Fibroblast of skin of left biceps (primary cell): ENCODE measurements at regions not wholly inside any gene's neighbourhood (a gene's known extent, or its start where the extent isn't known, plus 50 kb on each side); places are given as distances from the start of the nearest gene placed in this dataset.

ENCODE experiments used
- DNase-seq, 2 experiments: peaks; one replicate each; pipeline ENCODE4 v3.0.0-alpha.2; 2013; ENCODE audit warnings: low read depth in 2 of 2

DNA sequence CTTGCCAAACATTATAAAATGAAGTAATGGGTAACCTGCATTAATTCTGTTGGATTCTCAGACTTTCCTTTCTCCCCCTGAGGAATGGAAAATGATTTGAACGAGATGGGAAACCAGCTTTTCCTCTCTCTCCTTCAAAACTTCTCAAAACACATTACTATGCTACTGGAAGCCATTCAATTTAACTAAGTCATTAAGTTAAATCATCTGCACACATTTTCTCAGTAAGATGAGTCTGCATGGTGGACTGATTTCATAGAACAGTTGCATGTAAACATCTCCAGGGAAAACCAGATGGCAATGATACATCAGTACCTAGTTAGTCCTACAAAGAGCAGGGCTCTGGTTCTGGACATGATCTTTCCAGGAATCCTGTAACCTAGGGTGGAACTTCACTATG is 59.9 kb downstream of the BMP4 start:
- peak; percentile 30 to 31 for DNase-seq

DNA sequence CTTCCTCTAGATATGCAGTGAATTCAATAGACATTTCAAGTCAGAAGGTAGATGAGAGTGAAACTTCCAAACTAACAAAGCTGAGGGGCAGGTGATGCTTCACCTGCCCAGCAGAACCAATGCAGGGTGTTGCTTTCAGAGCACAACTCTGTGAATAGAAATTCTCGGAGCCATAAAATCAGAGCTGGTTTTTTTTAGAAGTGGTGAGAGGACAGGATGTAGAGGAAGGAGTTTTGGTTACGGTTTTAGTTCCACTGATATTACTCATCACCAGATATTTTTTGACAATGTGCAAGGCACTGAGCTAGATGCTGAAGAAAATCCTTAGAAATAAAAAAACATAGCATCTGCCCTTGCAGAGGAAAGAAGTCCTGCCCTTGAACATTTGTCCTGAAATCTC is 62.2 kb downstream of the BMP4 start:
- peak; percentile 47 to 58 for DNase-seq

DNA sequence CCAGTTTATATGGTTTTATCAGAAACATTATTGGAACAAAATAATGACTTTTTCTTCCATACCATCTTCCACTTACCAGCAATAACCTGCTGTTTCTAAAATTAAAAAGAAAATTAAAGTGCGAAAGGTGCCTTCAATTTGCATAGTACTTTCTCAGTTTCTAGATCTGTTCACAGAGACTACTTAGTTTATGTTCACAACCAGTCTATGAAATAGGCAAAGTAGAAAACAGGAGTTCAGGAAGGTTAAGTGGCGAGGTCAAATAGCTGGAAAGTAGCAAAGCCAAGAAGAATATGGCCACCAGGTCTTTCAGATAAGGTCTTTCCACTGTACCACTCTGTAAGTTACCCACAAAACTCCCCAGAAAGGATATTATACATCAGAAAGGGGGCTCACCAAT is 63.3 kb downstream of the BMP4 start:
- no peak for DNase-seq

DNA sequence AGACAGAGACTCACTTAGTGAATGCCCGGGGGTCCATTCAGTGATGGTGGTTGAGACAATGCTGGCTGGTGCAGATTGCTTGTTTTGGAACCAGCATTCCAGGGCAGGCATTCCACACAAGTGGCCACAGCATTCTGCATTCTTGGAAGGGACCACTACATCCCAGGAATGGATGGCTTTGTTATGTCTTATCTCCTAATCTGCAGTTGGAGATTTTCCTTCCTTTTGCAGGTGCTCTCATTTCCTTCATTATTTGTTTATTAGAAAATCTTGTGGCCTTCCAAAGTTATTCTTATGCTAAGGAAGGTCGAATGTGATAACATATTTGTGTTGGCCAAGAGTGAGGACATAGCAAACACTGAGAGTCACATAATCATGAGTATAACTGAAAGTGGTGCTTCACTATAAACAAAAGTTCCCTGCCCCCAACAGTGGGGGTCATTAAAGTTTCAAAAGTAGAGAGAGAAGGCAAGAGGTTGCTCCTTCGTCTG is 66.0 kb downstream of the BMP4 start:
- no peak for DNase-seq

DNA sequence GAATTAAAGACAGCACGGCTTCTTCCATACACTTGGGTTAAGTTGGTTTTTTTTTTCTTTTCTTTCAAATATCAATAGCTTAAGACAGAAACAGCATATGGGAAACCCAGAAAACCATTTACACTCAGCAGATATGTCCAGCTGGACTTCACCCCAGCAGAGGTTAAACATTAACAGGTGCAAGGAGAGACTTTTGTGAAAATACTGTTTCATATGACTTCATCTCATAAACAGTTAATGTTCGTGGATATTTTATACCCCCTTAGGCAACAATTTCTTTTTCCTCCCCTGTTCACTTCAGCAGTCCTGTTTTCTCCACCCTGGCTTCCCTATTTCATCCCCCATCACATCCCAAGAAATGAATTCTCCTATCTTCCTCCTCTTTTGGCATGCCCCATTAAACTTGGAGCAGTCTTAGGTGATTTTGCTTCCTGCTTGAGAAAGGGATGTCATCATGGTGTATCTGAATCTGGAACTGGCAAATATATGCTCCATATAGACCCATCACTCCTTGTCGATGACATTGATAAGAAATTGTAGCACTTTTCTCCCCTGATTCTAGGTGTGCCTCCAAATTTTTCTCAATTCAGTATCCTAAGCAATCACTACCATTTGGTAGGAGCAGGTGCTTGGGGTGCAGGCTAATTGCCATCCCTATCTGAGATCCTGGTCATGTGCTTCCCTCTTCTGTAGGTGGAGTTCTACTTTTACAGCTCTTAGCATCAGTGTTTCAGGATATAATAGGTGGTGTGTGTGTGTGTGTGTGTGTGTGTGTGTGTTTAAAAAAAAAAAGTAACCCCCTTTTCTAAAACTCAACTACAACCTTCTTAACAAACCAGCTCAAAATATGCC is 67.9 kb downstream of the BMP4 start:
- DNase-seq = no peak

DNA sequence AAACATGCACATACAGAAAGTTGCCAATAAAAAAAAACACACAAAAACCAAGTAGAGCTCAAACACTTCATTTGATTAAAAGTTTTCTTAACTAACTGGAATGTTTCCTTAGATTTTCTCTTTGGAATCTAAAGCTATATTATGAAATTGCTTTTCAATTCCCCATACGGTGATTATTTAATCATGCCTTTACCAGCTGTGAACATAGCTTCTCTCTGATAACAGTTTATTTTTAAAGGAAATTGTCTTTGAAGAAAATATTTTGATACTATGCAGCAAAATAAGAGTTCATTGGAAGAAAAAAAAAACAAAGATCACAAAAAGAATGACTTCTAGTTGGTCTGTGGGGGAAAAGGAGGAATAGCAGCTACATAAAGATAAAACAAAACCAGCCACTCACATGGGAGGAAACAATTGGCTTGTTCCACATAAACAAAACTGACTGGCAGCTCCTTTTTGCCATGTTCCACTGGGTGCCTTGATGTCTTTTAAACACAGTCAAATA is 71.4 kb downstream of the BMP4 start:
- DNase-seq = no peak

DNA sequence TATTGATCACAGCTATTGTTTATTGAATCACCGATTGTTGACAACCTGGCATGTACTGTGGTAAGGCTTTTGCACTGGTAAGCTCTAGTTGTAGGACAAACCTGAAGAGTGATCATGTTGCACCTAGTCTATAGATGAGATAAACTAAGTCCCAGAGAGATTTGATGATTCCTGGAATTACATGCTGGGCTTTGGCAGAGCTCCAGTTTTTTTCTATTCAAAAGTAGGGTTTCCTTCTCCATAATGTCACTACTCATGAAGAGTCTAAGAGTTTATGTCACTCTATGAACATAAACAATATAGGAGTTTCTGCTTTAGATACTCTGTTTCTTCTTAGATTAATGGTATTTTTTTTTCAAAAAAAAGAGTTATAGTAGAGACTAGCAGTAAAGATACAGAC is 72.0 kb downstream of the BMP4 start:
- no peak for DNase-seq

DNA sequence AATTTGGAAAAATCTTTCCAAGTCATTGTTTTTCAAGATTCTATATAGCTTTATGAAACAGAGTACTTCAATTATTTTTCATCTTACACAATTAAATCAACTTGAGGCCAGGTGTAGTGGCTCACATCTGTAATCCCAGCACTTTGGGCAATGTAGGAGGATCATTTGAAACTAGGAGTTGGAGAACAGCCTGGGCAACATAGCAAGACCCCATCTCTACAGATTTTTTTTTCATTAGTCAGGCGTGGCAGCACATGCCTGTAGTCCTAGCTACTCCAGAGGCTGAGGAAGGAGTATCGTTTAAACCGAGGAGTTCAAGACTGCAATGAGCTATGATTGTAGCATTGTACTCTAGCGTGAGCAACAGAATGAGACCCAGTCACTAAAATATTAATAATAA is 72.9 kb downstream of the BMP4 start:
- DNase-seq = no peak

DNA sequence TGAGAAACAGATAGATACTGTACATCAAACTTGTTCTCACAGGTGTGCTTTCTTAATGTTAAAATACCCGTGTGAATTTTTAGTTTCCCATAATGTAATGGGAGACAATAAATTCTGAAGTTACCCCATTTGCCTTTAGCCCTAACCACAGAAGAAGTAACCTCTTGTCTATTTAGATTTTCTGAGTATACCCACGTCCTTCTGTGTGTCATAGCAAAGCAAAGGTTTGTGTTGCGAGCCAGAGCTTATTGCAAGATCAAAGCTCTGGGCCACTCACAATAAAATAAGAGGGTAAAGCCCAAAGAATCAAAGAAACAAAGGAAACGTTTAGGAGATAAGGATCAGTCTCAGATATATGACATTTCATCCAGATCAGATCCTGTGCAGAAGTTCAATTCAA is 73.9 kb downstream of the BMP4 start:
- no peak for DNase-seq

DNA sequence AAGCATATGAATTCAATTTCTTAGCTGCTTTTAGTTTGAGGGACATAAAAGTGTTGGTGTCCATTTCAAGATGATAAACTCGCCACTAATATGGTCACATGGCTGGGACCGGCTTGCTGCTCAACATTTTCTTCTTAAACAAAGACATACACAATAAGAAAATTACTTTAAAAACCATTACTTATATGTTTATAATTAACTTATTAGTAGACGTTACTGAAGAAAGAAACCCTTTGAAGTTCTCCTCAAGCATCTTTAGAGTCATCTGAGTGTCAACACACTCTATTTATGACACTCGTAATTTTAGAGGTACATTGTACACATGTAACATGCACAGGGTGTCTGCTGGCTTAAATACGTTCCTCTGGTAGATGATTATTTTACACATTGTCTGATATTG is 74.7 kb downstream of the BMP4 start:
- DNase-seq = no peak

DNA sequence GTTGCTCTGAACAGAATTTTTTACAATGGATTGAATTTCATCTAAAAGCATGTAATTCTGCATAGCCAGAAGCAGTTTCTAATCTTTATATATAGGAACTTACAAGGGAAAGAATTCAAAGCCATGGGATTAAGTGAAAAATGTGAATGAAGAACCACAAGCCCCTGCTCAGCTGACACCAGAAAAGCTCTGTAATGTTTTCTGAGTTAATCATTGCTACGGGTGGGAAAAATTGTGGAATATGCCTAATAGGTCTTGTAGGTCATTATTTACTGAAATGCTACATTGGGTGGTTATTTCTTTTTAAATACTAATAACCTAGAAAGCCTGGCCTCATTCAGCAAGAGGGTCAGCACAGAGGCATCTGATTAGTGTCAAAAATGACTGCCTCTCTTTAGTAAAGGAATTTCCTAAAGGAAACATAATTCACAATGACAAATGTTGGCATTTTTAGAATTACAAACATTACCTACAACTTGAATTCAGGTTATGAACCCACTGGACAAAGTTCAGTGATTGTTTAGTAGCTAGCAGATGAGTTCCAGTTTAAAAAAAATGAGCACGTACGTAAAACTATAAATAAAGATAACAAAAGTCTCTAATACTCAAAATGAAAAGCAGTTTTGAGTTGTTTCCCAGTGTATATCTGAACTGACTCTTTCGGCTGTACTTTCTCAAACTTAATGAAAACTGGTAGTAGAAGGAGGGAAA is 75.3 kb downstream of the BMP4 start:
- DNase-seq = peak; percentile 49 to 52

DNA sequence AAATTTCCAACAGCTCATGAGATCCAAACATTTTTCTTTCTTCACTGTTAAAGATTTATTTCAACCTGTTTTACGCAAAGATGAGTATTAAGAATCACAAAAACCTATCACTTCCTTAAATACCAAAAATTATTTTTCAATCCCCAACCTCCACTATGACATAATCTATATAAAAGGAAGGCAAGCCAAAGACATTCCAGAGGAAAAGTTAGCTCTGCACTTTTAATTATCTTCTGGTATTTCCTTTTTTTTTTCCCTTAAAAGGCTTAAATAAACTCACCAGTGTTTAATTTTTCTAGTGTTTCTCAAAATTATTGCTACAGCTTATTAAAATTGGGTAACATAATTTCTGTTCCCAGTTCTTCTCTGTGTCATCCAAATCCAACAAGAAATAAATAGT is 75.9 kb downstream of the BMP4 start:
- DNase-seq = no peak

DNA sequence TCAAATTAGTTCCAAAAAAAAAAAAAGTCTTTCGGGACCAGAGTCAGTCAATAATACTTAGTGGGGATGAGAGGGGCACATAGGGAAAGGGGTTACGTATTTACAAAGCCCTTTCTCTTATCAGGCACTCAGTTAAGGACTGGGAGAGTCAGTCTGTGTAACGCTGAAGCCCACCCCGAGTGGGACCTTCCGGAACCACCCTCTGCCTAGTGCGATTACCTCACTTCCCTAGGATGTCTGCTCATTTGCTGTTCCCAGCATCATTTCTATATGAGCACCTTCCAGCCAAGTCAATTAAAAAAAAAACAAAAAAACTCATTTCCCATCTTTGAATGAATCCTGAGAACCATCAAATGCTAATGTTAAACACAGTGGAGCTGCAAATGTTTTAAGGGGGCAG is 76.9 kb downstream of the BMP4 start:
- DNase-seq = no peak

DNA sequence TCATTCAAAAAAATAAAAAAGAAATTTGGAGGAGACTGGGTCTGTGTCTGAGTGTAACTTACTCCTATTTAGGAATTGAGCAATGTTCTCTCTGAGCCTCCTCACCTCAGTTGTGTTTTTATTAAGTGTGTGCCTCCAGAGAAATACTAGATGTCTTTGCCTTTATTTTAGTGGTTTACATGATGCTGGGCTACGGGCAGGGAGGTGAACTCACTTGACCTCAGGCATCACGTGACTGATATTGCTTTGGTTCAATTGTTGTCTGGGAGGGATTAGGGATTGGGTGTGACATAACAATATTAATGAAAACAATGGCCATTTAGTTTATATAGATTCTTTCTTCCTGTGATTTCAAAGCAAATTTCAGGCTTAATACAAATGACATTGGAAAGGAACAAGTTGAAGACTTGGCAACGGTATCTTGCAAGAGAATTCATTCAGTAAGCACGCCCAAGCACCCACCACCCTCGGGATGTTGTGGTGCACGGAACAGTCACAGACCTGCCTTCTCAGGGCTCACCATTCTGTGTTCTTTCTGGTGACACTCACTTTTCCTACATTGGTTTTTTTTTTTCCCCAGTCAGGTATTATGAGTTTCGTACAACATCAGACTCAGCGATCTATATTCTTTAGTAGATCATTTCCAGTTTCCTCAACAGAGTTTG is 77.5 kb downstream of the BMP4 start:
- no peak for DNase-seq

DNA sequence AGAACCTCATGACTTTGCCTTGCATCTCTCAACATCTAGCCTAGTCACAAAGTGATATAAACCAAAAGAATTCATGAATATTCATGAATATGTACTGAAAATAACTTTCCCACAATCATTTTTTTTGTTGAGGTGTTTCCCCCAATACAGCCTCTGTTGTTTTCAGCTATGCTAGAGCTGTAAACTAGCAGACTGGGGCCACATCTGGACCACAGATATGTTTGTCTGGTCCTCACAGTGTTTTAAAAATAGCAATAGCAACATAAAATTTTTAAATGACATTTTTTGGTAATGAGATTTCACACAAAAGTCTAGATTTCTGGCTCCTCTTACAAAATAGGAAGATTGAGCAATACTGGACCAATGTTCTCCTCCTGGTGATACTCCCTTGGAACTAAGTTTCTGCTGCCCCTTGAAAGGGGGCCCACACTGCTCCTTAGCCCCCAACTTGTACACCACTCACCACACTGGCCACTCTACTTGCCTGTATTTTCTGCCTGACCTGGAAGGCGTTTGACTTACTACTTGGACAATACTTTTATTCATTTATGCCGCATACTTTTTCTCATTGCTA is 81.2 kb downstream of the BMP4 start:
- peak in 1 of 2 experiments; percentile 33 for DNase-seq

DNA sequence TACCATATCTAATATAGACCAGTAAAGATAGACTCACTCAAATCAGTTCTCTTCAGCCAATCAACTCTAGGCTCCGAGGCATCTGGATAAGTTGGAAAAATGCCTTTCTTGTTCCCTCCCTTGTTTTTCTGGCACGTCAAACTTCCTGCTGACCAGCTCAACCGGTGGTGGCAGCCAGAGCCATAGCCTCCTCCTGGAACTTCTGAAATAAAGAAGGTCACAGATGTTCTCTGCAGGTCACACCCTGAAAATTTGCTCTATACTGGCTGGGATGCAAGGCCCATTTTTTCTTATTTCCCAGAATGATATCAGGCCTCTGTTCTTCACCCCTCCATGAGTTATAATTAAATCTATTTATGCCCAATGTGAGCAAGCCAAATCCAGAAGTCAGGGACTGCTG is 81.9 kb downstream of the BMP4 start:
- no peak for DNase-seq

DNA sequence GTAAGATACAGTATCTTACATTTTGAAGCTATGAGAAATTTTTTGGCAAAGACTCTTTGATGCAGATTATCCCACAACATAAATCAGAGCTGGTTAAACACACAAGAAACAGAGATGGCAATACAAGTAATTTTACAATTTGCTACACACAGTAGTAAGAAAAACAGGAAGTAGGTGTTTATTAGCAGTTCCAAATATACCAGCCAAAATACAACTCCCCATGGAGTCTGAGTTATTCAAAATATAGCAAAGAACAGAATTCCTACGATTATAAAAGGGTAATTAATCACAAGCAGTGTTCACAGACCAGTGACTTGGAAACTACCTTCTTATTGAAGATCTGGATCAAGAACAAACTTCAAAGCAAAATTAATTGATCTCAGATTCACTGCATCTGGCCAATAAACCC is 83.9 kb downstream of the BMP4 start:
- no peak for DNase-seq

DNA sequence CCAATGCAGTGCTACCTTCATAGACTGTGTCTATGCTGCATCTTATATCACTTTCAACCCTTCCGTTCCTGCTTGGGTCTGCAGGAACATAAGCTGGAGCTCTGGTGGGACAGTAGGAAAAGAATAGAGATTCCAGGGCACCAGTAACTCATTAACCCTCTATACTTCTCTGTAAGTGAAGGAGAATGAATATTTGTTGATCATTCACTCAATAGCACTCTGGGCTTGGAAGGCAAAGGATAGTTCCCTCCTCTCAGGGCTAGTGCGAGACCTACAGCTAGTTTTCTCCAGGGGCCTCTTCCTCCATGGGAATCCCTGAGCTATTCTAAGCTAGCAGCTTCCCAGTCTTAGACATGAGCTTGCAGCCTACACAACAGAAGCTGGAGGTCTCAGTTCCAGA is 84.7 kb downstream of the BMP4 start:
- DNase-seq = no peak

DNA sequence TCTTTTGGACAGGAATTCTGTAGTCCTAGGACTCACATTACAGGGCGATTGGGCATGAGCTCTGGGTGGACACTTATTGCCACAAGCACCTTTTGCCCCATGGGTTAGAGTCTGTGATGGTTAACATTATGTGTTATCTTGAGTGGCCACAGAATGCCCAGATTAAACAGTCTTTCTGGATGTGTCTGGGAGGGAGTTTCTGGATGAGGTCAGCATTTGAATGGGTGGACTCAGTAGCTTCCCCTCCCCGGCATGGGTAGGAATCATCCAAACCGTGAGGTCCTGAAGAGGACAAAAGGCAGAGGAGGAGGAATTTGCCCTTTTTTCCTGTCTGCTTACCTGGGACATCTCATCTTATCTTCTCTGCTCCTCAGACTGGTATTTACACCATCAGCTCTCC is 85.6 kb downstream of the BMP4 start:
- no peak for DNase-seq

DNA sequence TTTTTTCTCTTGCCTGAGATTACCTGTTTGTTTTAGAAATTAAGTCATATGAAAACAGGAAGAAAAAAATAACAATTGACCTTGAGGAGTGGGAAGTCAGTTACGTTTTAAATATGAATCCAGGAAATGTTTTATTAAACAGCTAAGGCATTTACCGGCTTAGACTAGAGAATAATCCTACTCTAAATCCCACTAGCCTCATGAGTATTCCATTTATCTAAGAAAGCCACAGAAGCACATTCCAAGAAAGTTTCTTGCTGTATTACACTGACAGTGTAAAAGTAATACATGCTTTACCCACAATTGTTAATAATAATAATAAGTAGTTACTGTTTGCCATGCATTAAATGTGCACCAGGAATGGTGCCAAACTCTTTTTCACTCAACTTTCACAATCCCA is 90.9 kb downstream of the BMP4 start:
- DNase-seq = no peak

DNA sequence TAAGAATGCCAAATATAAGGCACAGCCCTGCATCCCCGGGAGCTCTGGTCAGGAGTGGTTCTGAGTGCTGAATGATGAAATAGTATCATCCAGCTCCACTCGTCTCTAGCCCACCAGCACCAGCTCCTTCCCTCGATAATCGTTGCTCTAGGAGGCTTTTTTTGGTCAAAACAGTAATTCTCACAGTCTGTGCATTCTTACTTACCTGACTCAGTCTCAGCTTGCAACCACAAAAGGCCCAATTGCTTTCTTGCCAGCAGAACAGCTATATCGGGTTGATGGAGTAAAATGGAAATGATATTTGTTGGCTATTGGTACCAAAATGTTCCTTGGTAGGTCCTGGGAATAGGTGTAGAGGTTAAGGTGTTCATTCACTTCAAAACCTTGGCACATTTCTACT is 94.8 kb downstream of the BMP4 start:
- DNase-seq = no peak

DNA sequence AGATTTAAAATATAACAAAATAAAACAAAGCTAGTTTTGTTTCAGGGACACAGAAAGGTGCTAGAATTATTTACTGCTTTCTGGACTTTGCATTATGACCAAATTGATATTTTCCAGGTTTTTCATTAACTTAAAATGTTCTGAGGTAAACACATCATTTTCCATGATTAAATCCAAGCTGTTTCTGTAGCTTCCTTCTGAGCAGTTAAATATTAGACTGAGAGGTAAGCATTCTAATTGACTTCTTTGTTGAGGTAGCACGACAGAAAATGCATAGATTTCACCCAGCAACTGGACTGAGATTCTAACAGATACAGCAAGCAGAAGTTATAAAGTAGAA is 98.3 kb downstream of the BMP4 start:
- DNase-seq = no peak
